Thymus (tissue), 11 donors: ENCODE measurements at regions not wholly inside any gene's neighbourhood (a gene's known extent, or its start where the extent isn't known, plus 50 kb on each side); places are given as distances from the start of the nearest gene placed in this dataset.

ENCODE experiments used
- DNase-seq, 9 donors: peaks; one replicate each; pipeline ENCODE4 v3.0.0-alpha.2; 2013; ENCODE audit warnings: low spot score in 9 of 9, low read depth in 6 of 9, missing footprints in 1 of 9
- H3K27ac ChIP-seq, 2 donors: one replicate each; pipeline ENCODE4 v1.5.1; 2013; ENCODE audit warnings: control low read depth in 1 of 2, low read depth in 1 of 2, low read length in 1 of 2, mild to moderate bottlenecking in 1 of 2, moderate library complexity in 1 of 2
- H3K27me3 ChIP-seq, 2 donors: one replicate each; pipeline ENCODE4 v1.5.1; 2013; ENCODE audit warnings: low read length in 1 of 2; ENCODE audit not compliant: control insufficient read depth in 2 of 2, insufficient read depth in 1 of 2
- H3K36me3 ChIP-seq, 2 donors: one replicate each; pipeline ENCODE4 v1.5.1; 2013; ENCODE audit warnings: low read length in 1 of 2, mild to moderate bottlenecking in 1 of 2, moderate library complexity in 1 of 2; ENCODE audit not compliant: control insufficient read depth in 2 of 2, insufficient read depth in 2 of 2
- H3K4me1 ChIP-seq, 2 donors: one replicate each; pipeline ENCODE4 v1.5.1; 2013; ENCODE audit warnings: low read length in 2 of 2; ENCODE audit not compliant: control insufficient read depth in 2 of 2, insufficient read depth in 2 of 2
- H3K4me3 ChIP-seq, 2 donors: one replicate each; pipeline ENCODE4 v1.5.1; 2013; ENCODE audit warnings: low read length in 2 of 2, control low read depth in 1 of 2, mild to moderate bottlenecking in 1 of 2
- H3K9me3 ChIP-seq, 2 donors: one replicate each; pipeline ENCODE4 v1.5.1; 2013; ENCODE audit warnings: low read length in 1 of 2, mild to moderate bottlenecking in 1 of 2; ENCODE audit not compliant: control insufficient read depth in 2 of 2, insufficient read depth in 1 of 2
- WGBS: extraction: QIAGEN DNeasy Blood & Tissue Kit; methylation state at CpG from one replicate; pipeline ENCODE4 v1.1.7; 2013; 5-methylcytosine and 5-hydroxymethylcytosine counted together
- donor health status: healthy.

DNA sequence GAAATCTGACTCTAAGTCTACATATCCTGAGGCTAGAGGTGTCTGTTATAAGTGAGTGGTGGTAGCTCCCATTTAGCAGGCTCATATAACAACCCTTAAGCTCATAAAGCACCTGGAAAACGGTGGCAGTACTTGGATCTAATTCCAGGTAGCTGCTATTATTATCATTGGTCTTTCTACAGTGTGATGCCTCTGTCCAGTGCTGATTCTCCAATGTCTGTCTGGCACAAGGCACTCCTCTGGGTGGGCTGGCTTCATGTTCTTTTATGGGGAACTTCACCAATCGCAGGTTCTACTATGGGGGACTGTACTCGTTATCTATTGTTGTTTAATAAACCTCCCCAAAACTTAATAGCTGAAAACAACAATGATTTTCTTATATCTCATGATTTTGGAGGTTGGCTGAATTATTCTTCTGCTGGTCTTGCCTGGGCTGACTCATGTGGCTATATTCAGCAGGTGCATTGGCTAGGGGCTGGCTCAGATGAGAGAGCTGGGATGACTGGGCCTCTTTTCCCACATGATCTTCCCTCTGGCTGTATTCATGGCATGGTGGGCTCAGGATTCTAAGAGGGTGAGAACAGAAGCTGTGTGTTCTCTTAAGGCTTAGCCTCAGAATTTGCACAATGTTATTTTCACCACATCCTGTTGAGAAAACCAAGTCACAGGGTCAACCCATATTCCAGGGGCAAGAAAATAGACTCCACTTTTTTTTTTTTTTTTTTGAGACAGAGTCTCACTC lies 93.0 kb upstream of the PCGF5 start:
- Histone ChIP-seq H3K4me3 (no peak overlapping the region), H3K27ac (no peak overlapping the region), H3K27me3 (no peaks in the 10 kb centered on the region), H3K36me3 (no peaks in the 10 kb centered on the region), H3K4me1 (peaks cover 0 to 2% of the 10 kb centered on the region in 2 donors), H3K9me3 (no peaks in the 10 kb centered on the region)
- no peak for DNase-seq
- WGBS: 89% methylated on average over 3 of the region's 3 CpGs

GRCh38 chr10:91135113-91135512 lies 85.3 kb upstream of the PCGF5 start:
- no peaks in the 10 kb centered on the region for H3K27me3 ChIP-seq
- no peak overlapping the region for H3K27ac ChIP-seq
- no peak for DNase-seq
- no peaks in the 10 kb centered on the region for H3K36me3 ChIP-seq
- no peak overlapping the region for H3K4me3 ChIP-seq
- no peaks in the 10 kb centered on the region for H3K4me1 ChIP-seq
- no peaks in the 10 kb centered on the region for H3K9me3 ChIP-seq
- 89% methylated on average over 7 of the region's 7 CpGs for WGBS

- no peak overlapping the region for H3K4me3 ChIP-seq
- no peaks in the 10 kb centered on the region for H3K4me1 ChIP-seq
- no peaks in the 10 kb centered on the region for H3K36me3 ChIP-seq
- no peaks in the 10 kb centered on the region for H3K27me3 ChIP-seq
- no peaks in the 10 kb centered on the region for H3K9me3 ChIP-seq
- WGBS: 99% methylated on average over 6 of the region's 6 CpGs
- no peak for DNase-seq
- H3K27ac ChIP-seq: no peak overlapping the region
Measured at GRCh38 chr10:91137011-91137643, 83.3 kb upstream of the PCGF5 start.

- H3K27me3 ChIP-seq: no peaks in the 10 kb centered on the region
- no peaks in the 10 kb centered on the region for H3K9me3 ChIP-seq
- no peaks in the 10 kb centered on the region for H3K4me1 ChIP-seq
- H3K27ac ChIP-seq: no peak overlapping the region
- no peak overlapping the region for H3K4me3 ChIP-seq
- WGBS: 92% methylated on average over 1 of the region's 1 CpG
- H3K36me3 ChIP-seq: no peaks in the 10 kb centered on the region
- DNase-seq: no peak
Measured at GRCh38 chr10:91137822-91138221, 82.6 kb upstream of the PCGF5 start.

DNA sequence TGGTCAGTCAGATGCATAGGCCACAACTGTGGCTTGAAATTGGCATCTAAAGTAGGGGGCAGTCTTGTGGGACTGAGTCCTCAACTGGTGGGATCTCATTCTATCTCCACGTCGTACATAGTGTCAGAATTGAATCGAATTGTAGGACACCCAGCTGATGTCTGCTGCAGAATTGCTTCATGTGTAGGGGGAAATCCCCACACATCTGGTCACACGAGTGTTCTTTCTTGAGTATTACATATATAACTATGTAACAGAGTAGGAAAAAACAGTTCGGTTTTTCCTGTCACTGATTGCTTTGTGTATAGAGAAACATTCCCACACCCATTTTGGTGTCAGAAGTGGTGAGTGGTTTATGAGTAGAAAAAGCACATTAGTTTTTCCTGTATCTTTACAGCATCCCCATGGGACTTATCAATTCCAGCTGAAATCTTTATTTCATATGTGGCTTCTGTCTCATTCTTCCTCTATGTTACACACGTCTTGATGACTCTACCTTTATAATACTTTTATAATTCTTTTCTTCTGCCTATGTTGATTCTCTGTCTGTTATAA lies 79.4 kb upstream of the PCGF5 start:
- H3K4me3 ChIP-seq: no peak overlapping the region
- WGBS: 86% methylated on average over 6 of the region's 6 CpGs

DNA sequence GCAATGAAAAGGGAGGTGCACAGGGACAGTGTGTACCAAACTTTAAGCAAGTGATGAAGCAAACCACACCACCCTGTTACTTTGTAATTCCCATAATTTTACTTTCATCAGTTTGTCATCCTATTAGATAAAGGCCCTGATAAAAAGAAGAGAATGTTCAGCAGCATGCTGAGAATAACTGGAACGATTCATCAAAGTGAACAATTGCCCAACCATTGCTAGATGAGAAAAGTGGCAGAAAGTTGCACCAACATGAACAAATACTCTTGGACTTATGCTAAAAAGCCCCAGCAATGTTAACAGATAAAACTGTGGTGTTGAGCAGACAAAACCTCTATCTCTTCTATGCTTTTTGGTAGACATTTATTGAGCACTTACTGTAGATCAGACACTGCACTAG lies 75.5 kb upstream of the PCGF5 start:
- Histone ChIP-seq H3K36me3 (no peaks in the 10 kb centered on the region), H3K4me3 (no peak overlapping the region)
- 0% methylated on average over 1 of the region's 1 CpG for WGBS

More for the DNA sequence above, 79.4 kb upstream of the PCGF5 start:
- no peak for DNase-seq
- H3K36me3 ChIP-seq: no peaks in the 10 kb centered on the region
- no peak overlapping the region for H3K27ac ChIP-seq
- H3K9me3 ChIP-seq: peaks cover 0 to 3% of the 10 kb centered on the region in 2 donors
- H3K27me3 ChIP-seq: no peaks in the 10 kb centered on the region
- no peaks in the 10 kb centered on the region for H3K4me1 ChIP-seq

DNA sequence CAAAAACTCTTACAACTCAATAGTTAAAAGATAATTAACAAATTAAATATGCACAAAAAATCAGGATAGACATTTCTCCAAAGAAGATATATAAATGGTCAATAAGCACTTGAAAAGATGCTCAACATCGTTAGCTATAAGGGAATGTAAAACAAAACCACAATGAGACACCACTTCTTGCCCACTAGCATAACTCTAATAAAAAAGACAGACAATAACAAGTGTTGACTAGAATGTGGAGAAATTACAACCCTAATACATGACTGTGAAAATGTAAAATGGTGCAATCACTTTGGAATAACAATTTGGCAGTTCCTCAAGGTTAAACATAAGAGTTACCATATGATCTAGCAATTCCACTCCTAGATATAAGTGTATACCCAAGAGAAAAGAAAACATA lies 74.3 kb upstream of the PCGF5 start:
- H3K4me3 ChIP-seq: no peak overlapping the region
- H3K27me3 ChIP-seq: no peaks in the 10 kb centered on the region
- H3K9me3 ChIP-seq: peaks cover 0 to 3% of the 10 kb centered on the region in 2 donors
- no peaks in the 10 kb centered on the region for H3K4me1 ChIP-seq
- no peak overlapping the region for H3K27ac ChIP-seq
- DNase-seq: no peak
- H3K36me3 ChIP-seq: no peaks in the 10 kb centered on the region
- WGBS: 86% methylated on average over 1 of the region's 1 CpG

More for the DNA sequence above, 75.5 kb upstream of the PCGF5 start:
- DNase-seq: no peak
- H3K9me3 ChIP-seq: peaks cover 0 to 3% of the 10 kb centered on the region in 2 donors
- H3K27me3 ChIP-seq: no peaks in the 10 kb centered on the region
- H3K27ac ChIP-seq: no peak overlapping the region
- no peaks in the 10 kb centered on the region for H3K4me1 ChIP-seq

DNA sequence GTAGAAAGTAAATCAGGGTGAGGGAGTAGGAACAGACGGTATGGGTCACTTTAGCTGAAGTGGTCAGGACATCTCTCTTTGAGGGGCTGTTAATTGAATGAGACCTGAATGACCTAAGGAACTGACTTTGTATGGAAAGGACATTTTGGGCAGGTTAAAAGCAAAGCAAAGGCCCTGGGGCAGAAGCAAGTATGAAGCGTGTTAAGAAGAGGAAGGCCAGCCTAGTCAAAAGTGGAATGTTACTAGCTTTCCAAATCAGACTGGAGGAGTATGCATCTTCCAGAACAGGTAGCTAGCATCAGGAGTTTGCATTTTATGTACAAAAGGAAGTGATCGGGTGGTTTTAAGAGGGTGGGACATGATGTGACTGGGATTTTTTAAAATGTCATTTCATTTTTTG lies 70.9 kb upstream of the PCGF5 start:
- Histone ChIP-seq H3K4me1 (no peaks in the 10 kb centered on the region), H3K4me3 (no peak overlapping the region), H3K27me3 (no peaks in the 10 kb centered on the region), H3K36me3 (no peaks in the 10 kb centered on the region), H3K9me3 (no peaks in the 10 kb centered on the region), H3K27ac (no peak overlapping the region)
- WGBS: 97% methylated on average over 3 of the region's 3 CpGs
- no peak for DNase-seq

DNA sequence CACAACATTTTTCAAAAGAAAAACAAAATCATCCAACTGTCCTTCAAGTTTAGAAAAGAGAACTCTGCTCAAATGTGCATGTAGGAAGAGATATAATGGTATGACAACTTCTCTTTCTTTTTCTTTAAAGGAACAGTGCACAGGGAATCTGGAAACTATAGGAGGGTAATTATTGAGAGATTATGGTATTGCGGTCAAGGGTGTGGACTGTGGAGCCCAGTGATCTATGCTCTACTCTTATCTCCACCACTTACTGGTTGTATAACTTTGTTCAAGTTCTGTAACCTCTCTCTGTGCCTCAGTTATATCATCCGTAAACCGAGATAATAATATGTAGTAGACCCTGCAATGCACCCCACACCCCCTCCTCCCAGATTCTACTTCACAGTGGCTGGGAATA lies 69.8 kb upstream of the PCGF5 start:
- no peak for DNase-seq
- no peaks in the 10 kb centered on the region for H3K4me1 ChIP-seq
- H3K4me3 ChIP-seq: no peak overlapping the region
- H3K27me3 ChIP-seq: no peaks in the 10 kb centered on the region
- no peak overlapping the region for H3K27ac ChIP-seq
- WGBS: 99% methylated on average over 3 of the region's 3 CpGs
- no peaks in the 10 kb centered on the region for H3K36me3 ChIP-seq
- H3K9me3 ChIP-seq: no peaks in the 10 kb centered on the region
